Pons (tissue), 1 donor: ENCODE measurements at regions not wholly inside any gene's neighbourhood (a gene's known extent, or its start where the extent isn't known, plus 50 kb on each side); places are given as distances from the start of the nearest gene placed in this dataset.

Experiments
- DNase-seq: peaks from one replicate; pipeline ENCODE4 v3.0.0-alpha.2; 2016; ENCODE audit warnings: low spot score

DNA sequence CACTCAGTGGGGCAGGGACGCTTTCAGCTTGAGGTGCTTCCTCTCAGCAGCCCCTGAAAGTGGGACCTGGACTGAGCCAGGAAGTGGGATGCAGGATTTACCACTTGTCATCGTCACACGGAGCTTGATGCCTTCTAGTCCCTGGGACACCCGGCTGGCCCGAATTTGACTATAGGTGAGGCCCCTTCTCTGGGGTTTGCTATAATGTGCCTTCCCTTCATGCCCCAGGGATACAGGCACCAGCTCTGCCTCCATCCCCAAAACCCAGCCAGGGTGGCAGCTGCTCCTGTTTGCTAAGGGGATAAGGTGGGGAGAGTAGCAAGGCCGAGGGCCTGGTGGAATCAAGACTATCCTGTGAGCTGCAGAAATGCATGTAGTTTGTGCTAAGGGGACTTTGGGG lies 235.0 kb downstream of the GLRX3 start:
- no peak for DNase-seq

DNA sequence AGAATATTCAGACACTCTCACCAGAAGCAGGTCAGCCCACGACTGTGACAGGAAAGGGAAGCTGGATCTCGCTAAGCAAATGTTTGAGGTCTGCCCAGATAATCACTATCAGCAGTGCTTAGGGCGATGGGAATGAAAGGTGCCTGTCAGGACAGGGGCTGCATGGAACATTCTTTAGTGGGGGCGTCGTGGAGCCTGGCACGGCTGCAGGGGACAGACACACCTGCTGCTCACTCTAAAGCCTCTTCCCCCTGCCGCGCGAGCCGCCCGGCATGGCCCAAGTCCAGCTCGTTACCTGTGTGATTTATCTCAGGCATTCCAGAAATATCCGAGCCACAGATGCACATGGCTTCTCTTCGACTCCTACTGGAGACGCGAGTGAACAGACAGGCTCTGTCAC lies 235.5 kb downstream of the GLRX3 start:
- no peak for DNase-seq

DNA sequence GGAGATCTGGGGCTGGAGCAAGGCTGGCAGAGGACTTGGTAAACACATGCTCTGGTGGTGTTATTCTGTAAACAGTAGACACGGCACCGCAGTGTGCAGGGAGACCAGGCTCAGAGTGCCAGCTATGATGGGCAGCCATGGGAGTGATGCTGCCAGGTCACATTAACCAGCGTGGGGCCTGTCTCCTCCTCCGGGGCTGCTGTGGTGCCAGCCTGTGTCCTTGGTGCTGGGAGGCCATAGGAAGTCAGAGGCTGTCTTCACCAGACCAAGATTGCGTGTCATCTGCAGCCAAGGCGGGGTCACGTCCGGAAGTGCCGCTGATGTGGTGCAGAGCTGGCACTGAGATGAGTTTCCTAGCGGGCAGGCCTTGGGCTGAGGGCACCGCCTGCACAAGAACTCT lies 236.0 kb downstream of the GLRX3 start:
- DNase-seq: no peak

DNA sequence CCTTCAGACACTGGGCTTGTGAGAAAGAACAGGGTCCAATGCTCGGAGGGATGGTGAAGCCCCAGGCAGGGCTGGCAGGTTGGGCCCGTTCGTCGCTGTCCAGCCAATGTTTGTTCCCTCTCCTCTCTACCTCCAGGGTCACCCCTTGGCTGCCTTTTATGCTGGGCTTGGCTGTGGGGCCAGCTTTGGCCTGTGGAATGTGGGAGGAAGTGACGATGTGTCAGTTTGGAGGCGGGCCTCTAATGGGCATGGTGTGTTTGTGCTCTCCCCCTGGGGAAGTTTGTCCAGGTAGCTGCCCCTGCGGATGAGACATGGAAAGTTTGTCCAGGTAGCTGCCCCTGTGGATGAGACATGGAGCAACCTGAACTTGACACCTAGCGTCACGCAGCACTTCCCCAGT lies 236.7 kb downstream of the GLRX3 start:
- DNase-seq: no peak

DNA sequence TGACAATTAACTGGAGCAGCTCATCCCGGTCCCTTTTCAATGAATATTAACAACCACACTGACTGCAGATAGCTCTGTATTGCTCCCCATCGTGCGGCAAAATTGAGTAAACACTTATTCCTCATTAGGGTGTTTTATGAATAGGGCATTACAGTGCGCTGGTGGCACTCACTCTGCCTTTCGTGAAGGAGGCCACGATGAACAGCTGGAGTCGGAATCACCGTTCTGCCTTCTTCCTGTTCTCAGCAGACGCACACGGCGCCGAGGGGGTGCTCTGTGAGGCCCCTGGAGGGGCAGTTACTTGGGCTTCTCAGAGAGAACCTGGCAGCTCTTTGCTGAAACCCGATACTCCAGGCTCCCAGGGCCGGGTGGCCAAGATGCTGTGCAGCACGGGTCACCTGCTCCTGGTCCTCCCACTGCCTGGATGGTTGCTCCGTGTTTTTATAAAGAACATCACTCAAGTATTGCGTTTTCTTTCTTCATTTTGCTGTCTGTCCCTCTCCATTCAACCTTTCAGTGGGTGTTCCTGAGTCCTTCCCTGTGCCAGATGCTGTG lies 241.9 kb downstream of the GLRX3 start:
- DNase-seq: no peak

DNA sequence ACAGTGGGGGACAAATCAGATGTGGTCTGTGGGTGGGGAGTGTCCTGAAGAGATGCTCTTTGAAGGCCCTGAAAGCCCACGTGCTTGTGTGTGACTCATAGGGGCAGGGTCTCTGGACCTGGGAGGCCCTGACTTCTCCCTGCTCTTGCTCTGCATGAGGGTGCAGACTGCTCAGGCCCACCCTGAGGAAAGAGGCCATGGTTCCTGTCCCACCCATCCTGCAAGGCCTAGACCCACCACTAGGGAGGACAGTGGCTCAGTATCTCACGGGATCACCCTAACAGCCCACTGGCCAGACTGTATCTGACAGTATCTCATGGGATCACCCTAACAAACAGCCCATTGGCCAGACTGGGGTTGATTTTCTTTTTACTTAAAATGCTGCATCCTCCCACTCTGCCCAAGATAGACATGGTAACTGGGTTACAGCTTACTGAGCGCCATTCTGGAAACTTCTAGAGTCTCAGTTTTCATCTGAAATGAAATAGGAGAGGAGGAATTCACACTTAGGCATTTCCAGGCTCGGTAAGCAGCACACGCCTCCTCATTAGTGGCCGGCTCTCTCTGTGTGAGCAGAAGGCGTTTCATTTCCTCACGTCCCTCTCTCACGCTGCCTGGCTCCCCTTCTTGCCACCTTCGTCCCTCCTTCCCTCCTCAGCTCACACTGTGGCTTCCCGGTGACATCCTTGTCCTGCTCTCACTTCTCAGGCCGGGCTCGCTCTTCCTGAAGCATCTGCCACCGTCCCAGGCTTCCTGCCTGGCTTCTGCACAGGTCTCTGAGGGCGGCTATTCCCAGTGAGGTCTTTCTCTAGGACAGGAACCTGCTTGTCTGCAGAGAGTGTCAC lies 242.6 kb downstream of the GLRX3 start:
- no peak for DNase-seq

DNA sequence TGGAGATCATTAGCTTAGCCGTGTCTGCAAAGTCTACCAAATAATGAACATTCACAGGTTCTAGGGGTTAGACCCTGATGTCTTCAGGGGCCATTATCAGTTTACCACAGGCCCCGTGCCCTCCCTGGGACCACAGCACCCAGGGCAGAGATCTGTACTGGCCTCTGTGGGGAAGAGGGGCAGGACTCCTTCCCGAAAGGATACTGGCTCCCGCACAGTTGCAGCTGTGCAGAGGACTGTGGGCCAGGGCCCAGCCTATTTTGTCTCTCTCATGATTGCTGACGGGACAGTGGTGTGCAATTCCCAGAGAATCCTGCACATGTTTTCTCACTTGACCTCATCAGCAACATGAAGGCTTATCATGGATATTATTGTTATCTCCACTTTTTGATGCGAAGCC lies 243.9 kb downstream of the GLRX3 start:
- no peak for DNase-seq

DNA sequence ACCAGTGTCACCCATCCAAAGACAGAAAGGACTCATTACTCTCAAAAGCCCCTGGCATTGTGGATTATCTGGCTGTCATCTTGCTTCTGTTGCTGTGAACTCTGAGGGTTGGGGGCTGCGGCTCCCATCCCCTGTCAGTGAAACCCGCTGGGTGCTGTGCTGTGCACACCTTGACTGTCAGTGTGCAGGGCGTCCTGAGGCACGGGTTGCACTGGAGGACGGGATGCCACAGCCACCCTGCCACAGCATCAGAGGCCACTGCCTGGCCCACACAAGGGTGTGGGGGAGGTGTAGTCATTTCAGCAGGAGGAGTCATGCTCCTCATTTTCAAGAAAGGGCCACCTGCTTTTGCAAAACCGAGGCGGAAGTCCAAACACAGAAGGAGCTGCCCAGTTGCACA lies 245.8 kb downstream of the GLRX3 start:
- DNase-seq: no peak

DNA sequence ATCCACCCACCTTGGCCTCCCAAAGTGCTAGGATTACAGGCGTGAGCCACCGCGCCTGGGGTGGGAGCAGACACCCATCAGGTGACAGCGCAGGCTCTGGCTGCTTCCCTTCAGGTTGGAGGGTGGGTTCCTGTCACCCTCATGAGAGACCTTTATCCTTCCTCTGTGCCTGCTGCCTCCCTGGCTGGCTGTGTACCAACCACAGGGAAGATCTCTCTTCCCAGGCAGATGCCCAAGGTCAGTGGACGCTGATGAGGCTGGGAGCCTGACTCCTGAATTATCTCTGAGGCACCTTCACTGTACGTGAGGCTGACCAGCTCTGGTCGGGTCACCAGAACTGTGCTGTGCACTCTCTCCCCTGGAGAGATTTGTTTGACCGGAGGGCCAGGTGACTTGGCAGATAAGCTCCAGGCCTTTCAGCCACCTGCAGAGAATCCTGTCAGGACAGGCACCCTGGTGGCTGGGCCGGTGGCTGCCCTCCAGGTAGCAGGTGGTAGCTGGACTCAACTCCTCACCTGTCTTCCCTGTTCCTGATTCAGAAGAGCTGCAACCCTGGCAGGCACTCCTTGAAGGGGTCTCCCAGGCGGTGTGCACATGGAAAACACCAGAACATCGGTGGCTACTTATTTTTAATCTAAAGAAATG lies 251.9 kb downstream of the GLRX3 start:
- DNase-seq: no peak

DNA sequence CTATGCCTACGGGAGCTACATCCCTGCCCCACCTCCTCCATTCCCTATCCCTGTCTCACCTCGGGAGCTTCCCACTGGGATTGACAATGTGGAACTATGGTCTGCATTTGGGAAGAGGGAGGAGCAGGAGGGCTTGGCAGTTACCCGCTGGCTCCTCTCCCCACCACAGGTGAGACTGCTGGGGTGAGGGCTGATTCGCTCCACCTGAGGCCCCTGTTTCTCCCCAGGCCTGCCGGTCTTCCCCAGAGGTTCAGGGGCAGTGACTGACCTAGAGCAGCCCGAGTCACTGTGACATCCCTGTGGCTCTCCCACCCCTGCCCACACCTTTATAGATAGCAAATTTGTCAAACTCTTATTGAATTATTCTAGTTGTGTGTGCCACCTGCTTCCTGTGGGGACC lies 252.6 kb downstream of the GLRX3 start:
- no peak for DNase-seq

DNA sequence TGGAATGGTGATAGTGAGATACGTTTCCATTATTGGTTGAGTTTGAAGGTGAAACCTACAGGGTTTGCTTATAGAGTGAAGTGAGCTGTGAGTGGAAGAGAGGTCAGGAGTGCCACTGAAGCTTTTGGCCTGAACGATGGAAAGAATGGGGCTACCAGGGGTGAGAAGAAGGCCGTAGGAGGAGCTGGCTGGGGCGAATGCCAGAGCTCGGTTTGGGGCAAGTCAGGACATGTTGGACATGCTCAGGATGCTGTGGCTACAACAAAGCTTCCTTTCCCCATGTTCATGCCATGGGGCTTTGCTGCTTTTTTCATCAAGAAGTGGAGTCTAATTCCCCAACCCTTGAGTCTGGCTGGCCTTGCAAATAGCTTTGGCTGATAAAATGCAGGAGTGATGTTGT lies 253.7 kb downstream of the GLRX3 start:
- DNase-seq: no peak

DNA sequence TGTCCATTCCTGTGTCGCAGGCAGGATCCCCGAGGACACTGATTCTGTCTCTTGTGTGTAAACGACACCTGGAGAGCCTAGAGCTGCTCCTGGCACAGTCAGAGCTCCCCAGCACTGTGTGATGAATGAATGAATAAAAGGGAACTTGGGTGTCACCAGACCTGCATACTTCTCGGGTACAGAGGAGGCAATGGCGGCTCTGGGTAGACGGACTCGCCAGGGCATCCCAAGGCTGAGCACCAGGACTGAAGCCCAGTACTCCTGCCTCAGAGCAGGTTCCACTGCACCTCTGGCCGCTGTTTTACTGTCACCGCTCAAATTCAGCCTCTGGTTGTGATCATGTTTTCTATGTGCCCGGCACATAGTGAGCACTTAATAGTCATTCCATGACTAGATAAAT lies 255.8 kb downstream of the GLRX3 start:
- DNase-seq: no peak

DNA sequence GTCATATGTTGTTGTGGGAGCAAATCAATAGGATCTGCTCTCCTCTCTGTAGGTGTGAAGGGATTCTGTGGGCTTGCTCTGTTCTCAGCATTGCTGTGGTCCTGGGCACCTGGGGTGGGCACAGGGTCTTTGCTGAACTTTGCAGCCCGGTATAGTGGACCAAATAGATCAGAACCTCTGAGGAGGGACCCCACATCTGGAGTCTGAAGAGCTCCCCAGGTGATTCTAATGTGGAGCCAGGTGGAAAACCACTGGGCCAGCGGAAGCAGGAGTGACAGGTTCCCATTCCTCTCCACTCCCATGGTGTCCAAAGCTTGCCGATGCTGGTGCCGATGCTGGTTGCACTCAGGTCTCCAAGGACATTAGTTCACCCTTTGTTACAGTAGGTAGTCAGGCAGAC lies 257.2 kb downstream of the GLRX3 start:
- no peak for DNase-seq

DNA sequence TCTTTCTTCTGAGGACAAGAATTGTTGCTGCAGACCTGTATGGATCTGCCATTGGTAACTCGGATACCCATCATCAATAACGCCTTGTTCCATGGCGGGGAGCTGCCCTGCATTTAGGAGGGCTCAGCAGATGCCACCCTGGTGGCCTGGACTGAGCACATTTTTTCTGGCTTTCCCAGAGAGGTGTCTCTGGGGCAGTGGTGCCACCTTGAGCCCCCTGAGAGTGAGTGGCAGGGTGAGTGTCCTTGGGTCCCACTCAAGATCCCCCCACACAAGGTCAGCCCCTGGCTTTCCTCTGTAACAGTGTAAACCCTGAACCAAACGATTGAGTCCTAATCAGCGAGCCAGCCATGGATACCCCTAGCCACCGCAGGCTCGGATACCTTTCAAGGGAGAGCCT lies 258.6 kb downstream of the GLRX3 start:
- no peak for DNase-seq

DNA sequence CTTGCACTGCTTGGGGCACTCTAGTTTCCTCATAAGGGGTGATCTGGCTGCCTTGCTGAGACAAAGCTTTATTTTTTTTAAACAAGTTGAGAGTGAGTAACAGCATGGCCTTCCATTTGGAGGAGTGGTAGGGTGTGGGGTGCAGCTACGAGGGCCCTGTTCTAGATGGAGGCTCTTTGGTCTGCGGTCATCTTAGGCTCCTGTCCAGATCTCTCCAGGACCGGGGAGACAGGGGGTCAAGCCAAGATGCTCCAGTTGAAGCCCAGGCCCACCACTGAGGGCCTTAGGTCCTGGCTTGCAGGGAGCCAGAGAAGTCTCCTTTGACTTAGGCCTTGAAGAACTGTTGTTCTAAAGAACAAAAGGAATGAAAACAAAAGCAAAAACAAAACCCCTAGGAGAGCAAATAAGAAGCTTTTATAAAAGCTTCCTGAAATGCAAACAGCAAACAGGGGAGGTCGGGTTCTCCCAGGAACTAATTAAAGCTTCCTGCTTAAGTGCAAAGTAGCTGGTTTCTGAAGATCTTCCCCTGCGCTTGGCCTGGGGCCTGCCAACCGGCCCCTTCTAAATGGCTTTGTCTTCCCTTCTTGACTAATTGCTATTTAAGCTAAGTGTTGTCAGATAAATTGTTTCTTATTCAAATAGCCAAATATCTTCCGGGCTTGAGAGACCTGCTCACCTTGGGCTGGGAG lies 259.2 kb downstream of the GLRX3 start:
- no peak for DNase-seq

DNA sequence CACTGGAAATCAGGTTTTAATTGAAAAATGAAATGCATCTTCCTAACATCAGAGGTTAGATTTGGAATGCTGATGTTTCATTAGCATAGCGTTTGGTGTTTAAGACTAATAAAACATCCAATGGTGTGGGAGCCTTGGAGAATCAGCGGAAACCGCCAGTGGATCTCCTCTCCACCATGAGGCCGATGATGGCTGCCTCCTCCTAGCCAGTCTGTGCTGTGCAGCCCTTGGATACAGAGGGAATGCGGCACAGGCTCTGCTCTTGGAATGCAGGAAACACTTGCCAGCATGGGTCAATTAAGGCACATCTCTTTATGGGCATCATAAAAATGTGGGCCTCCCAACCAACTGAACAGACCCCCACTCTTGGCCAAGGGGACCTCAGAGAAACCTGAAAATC lies 259.9 kb downstream of the GLRX3 start:
- no peak for DNase-seq

DNA sequence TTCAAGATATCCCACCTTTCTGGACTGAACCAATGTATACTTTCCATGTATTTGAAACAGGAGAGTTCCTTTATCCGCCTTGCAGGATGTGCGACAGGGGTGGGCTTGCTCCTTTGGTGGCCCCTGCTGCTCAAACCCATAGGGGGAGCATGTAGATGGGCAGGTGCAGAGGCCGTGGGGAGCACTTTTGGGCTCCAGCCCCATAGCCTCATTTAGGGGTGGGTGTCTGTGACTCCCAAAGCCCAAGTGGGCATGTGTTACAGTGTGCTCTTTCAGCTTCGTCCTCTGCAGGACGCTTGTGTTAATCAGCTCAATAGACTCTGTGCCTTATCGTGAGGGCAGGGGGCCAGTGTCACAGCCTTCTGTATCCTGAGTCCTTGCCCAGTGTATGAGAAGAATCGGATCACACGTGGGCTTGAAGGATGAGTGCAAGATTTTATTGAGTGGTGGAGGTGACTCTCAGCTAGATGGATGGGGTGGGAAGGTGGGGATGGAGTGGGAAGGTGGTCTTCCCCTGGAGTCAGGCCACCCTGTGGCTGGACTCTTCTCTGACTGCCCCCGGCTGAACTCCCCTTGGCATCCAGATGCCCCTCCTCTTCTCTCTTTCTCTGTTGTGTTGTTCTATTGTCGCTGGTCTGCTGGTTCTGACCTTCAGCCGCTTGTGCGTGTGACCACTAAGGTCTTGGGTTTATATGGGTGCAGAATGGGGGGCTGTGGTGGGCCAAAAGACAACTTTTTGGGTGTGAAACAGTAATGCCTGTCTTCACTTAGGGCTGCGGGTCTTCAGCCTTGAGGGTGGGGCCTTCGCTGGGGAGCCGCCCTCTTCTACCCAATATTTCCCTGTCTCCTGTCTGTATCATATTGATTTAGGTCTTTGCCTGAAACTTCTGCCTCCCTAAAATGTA lies 262.2 kb downstream of the GLRX3 start:
- no peak for DNase-seq

DNA sequence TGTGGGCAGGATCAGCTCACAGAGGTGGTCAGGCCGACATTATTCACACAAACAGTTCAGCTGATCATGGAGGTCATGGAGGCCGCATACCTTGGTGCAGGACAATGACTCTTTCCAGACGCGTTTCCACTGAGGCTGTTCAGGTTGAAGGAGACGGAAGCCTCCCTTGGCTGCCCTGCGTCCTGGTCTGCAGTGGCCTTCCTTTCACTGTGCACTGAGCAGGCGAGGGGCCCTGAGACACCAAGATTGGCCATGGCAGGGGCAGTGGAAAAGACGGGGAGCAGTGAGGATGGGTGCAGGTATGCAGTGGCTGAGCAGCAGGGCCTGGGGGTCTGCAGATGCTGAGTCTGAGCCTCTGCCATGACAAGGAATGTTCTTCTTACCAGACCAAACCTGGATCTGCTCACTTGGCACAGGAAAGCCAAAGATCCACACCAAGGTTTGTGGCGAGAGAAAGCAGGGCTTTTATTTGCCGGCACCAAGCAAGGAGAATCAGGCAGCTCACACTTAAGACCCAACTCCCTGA lies 263.3 kb downstream of the GLRX3 start:
- no peak for DNase-seq

DNA sequence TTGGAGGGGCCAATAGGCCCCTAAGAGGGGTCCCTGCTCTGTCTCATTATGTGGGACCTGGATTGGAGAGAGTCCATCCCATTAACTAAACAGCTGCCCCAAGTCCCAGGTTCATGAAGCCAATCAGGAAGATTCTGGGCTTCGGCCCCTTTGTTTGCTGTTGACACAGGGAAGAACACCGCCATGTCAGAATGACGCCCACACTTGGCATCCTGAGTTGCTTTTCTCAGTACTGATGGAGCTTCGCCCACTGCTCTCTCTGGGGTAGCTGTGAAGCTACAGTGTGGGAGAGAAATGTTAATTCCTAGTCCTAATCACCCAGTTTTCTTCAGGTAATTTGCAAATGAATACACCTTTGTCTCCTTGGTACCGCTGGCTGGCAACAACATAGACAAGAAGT lies 264.7 kb downstream of the GLRX3 start:
- DNase-seq: no peak

DNA sequence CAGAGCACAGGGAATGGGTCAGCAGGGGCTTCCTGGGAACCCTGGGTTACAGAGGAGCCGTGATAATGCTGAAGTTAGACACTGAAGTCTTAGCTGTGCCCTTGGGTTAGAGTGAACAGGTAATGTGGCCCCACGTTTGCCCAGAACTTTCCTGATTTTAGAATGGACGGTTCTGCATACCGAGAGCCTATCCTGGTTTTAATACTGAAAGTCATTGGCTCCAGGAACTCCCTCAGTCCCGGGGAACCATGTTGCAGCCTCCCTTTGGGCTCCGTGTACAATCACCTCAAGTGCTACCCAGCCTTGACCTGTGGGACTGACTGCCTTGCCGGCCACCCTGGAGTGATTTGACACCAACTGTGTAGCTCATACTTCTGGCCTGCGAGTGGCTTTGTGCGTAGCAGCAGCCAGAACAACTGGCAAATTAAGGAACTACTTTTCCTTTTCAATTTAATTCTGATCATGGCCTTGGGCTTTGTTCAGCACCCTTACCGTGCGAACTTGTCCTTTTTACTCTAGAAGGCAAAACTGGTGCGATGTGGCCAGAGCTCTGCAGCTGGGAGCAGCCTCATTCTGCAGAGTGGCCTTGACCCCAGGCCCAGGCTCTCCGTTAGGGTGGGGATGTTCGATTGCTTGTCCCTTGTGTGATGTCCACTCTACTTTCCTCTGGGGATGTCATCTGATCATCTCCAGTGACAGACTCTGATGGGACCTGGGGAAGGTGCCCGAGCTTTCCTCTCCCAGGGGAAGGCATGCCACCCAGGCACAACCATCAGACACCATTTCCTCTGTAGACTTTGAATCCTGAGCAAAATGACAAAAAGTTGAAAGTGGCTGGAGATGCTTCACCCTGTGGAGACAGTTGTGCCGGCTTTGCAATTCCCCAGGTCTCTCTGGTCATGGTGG lies 265.9 kb downstream of the GLRX3 start:
- DNase-seq: no peak
